ENCODE measurements at regions not wholly inside any gene's neighbourhood (a gene's known extent, or its start where the extent isn't known, plus 50 kb on each side); places are given as distances from the start of the nearest gene placed in this dataset.

GRCh38 chr4:142984871-142985585 is 138.9 kb upstream of the INPP4B start:
- no peak for DNase-seq
- intact Hi-C loops (cut with DNase I), result no loop called here
- no peaks in the 10 kb centered on the region for H3K36me3 ChIP-seq (replicated peaks in 1 of 2)
- H3K4me3 ChIP-seq, result no peak overlapping the region
- H3K27ac ChIP-seq, result no peak overlapping the region
- 41 to 53% (median 49%) methylated on average over 3 of the region's 3 CpGs for WGBS, 4 donors
- TF ChIP-seq CTCF (IDR thresholded peaks at IDR 0.05) (peak in 4 of 6 experiments; percentile 16 to 30 (median 20)), POLR2A (IDR thresholded peaks at IDR 0.05) (no peak)
- H3K9me3 ChIP-seq (replicated peaks in 1 of 3), result no peaks in the 10 kb centered on the region
- no peaks in the 10 kb centered on the region for H3K4me1 ChIP-seq (replicated peaks in 1 of 2)
- no peaks in the 10 kb centered on the region for H3K27me3 ChIP-seq

- no peak for TF ChIP-seq CTCF (IDR thresholded peaks at IDR 0.05)
- TF ChIP-seq POLR2A (IDR thresholded peaks at IDR 0.05), result no peak
- Histone ChIP-seq H3K36me3 (replicated peaks in 1 of 2) (no peaks in the 10 kb centered on the region), H3K9me3 (replicated peaks in 1 of 3) (no peaks in the 10 kb centered on the region), H3K4me1 (replicated peaks in 1 of 2) (peaks cover 0 to 6% of the 10 kb centered on the region in 2 donors), H3K27me3 (no peaks in the 10 kb centered on the region), H3K4me3 (no peak overlapping the region), H3K27ac (no peak overlapping the region)
- WGBS, 4 donors, result 46 to 62% (median 56%) methylated on average over 4 to 5 of the region's 5 CpGs
- no peak for DNase-seq
- intact Hi-C loops (cut with DNase I), result no loop called here
Measured at GRCh38 chr4:143016171-143016570, 168.5 kb upstream of the USP38 start.

- TF ChIP-seq POLR2A (IDR thresholded peaks at IDR 0.05) (no peak), CTCF (IDR thresholded peaks at IDR 0.05) (no peak)
- Histone ChIP-seq H3K4me3 (no peak overlapping the region), H3K36me3 (replicated peaks in 1 of 2) (no peaks in the 10 kb centered on the region), H3K27ac (no peak overlapping the region), H3K4me1 (replicated peaks in 1 of 2) (peaks cover 0 to 6% of the 10 kb centered on the region in 2 donors), H3K27me3 (no peaks in the 10 kb centered on the region), H3K9me3 (replicated peaks in 1 of 3) (no peaks in the 10 kb centered on the region)
- intact Hi-C loops (cut with DNase I), result no loop called here
- 49 to 59% (median 50%) methylated on average over 3 of the region's 3 CpGs for WGBS, 4 donors
- DNase-seq, result no peak
Measured at GRCh38 chr4:143017210-143017609, 167.5 kb upstream of the USP38 start.

- H3K27ac ChIP-seq, result no peak overlapping the region
- intact Hi-C loops (cut with DNase I), result no loop called here
- no peaks in the 10 kb centered on the region for H3K9me3 ChIP-seq (replicated peaks in 1 of 3)
- H3K27me3 ChIP-seq, result no peaks in the 10 kb centered on the region
- no peak for TF ChIP-seq CTCF (IDR thresholded peaks at IDR 0.05)
- no peak for TF ChIP-seq POLR2A (IDR thresholded peaks at IDR 0.05)
- 93 to 100% (median 97%) methylated on average over 3 to 4 of the region's 4 CpGs for WGBS, 4 donors
- no peaks in the 10 kb centered on the region for H3K36me3 ChIP-seq (replicated peaks in 1 of 2)
- peaks cover 0 to 6% of the 10 kb centered on the region in 2 donors for H3K4me1 ChIP-seq (replicated peaks in 1 of 2)
- no peak overlapping the region for H3K4me3 ChIP-seq
- DNase-seq, result no peak
Measured at GRCh38 chr4:143019351-143019750, 165.4 kb upstream of the USP38 start.
